ENCODE measurements at regions not wholly inside any gene's neighbourhood (a gene's known extent, or its start where the extent isn't known, plus 50 kb on each side); places are given as distances from the start of the nearest gene placed in this dataset.

GRCh38 chr17:79171188-79171587, 96.6 kb downstream of the ENGASE start:
- no peak overlapping the region for H3K4me3 ChIP-seq
- no peaks in the 10 kb centered on the region for H3K27me3 ChIP-seq
- intact Hi-C loops (cut with DNase I; ENCODE audit: low total_unique reads), result no loop called here
- no peak for DNase-seq
- H3K27ac ChIP-seq, result no peak overlapping the region
- H3K9me3 ChIP-seq, result no peaks in the 10 kb centered on the region
- H3K4me1 ChIP-seq, result no peaks in the 10 kb centered on the region
- no peaks in the 10 kb centered on the region for H3K36me3 ChIP-seq
- TF ChIP-seq, protein P1, sequence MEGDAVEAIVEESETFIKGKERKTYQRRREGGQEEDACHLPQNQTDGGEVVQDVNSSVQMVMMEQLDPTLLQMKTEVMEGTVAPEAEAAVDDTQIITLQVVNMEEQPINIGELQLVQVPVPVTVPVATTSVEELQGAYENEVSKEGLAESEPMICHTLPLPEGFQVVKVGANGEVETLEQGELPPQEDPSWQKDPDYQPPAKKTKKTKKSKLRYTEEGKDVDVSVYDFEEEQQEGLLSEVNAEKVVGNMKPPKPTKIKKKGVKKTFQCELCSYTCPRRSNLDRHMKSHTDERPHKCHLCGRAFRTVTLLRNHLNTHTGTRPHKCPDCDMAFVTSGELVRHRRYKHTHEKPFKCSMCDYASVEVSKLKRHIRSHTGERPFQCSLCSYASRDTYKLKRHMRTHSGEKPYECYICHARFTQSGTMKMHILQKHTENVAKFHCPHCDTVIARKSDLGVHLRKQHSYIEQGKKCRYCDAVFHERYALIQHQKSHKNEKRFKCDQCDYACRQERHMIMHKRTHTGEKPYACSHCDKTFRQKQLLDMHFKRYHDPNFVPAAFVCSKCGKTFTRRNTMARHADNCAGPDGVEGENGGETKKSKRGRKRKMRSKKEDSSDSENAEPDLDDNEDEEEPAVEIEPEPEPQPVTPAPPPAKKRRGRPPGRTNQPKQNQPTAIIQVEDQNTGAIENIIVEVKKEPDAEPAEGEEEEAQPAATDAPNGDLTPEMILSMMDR (IDR thresholded peaks at IDR 0.05), result no peak
- TF ChIP-seq POLR2A (IDR thresholded peaks at IDR 0.05), result no peak

GRCh38 chr17:79169861-79170260, 95.2 kb downstream of the ENGASE start:
- Histone ChIP-seq H3K27ac (no peak overlapping the region), H3K4me1 (no peaks in the 10 kb centered on the region), H3K4me3 (no peak overlapping the region), H3K36me3 (no peaks in the 10 kb centered on the region), H3K27me3 (no peaks in the 10 kb centered on the region), H3K9me3 (no peaks in the 10 kb centered on the region)
- DNase-seq, result no peak
- TF ChIP-seq, protein P1 (IDR thresholded peaks at IDR 0.05), result no peak
- TF ChIP-seq POLR2A (IDR thresholded peaks at IDR 0.05), result no peak
- intact Hi-C loops (cut with DNase I; ENCODE audit: low total_unique reads), result no loop called here

DNA sequence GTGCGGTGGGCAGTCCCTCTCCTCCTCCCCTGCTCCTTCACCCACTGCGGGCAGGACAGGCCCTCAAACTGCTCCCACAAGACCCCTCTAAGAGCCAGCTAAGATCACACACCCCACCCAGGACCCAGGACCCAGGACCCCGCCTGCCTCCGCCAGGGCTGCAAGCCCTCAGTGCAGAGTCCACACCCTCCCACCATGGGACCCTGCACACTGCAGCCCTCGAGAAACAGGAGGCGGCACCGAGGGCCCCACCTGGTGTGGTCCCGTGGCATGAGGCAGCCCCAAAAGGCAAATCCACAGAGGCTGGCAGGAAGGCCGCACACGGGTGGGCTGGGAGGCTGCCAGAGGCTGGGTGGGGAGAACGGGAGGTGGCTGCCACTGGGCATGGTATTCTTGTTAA, 94.7 kb downstream of the ENGASE start:
- Histone ChIP-seq H3K4me1 (no peaks in the 10 kb centered on the region), H3K27ac (no peak overlapping the region), H3K27me3 (no peaks in the 10 kb centered on the region), H3K9me3 (no peaks in the 10 kb centered on the region), H3K36me3 (no peaks in the 10 kb centered on the region), H3K4me3 (no peak overlapping the region)
- DNase-seq, result no peak
- TF ChIP-seq, protein P1 (IDR thresholded peaks at IDR 0.05), result no peak
- TF ChIP-seq POLR2A (IDR thresholded peaks at IDR 0.05), result no peak
- intact Hi-C loops (cut with DNase I; ENCODE audit: low total_unique reads), result no loop called here

- Histone ChIP-seq H3K36me3 (no peaks in the 10 kb centered on the region), H3K4me3 (no peak overlapping the region), H3K27me3 (no peaks in the 10 kb centered on the region), H3K4me1 (no peaks in the 10 kb centered on the region), H3K27ac (no peak overlapping the region), H3K9me3 (no peaks in the 10 kb centered on the region)
- DNase-seq, result no peak
- TF ChIP-seq, protein P1 (IDR thresholded peaks at IDR 0.05), result no peak
- TF ChIP-seq POLR2A (IDR thresholded peaks at IDR 0.05), result no peak
- intact Hi-C loops (cut with DNase I; ENCODE audit: low total_unique reads), result no loop called here
These were observed 93.9 kb downstream of the ENGASE start for GRCh38 chr17:79168486-79169055.

- no peak overlapping the region for H3K27ac ChIP-seq
- no peak for DNase-seq
- no peaks in the 10 kb centered on the region for H3K9me3 ChIP-seq
- H3K36me3 ChIP-seq, result no peaks in the 10 kb centered on the region
- intact Hi-C loops (cut with DNase I; ENCODE audit: low total_unique reads), result no loop called here
- H3K27me3 ChIP-seq, result no peaks in the 10 kb centered on the region
- H3K4me3 ChIP-seq, result no peak overlapping the region
- TF ChIP-seq, protein P1 (IDR thresholded peaks at IDR 0.05), result no peak
- H3K4me1 ChIP-seq, result no peaks in the 10 kb centered on the region
These were observed 92.9 kb downstream of the ENGASE start for GRCh38 chr17:79167486-79167885.

Measured in uterus (tissue), 3 donors.